Skin epidermis (tissue), 12 donors: ENCODE measurements at regions not wholly inside any gene's neighbourhood (a gene's known extent, or its start where the extent isn't known, plus 50 kb on each side); places are given as distances from the start of the nearest gene placed in this dataset.
"Not testable (repeated sequence)": the region's sequence is repeated elsewhere in the genome, so short reads cannot be mapped to it uniquely, and the experiment has no call there.

Experiments
- H3K27ac ChIP-seq, 21 experiments: fragments of 200-600 bp; sonication (generic) in 11 of 21; one replicate each; pipeline ENCODE4 v1.5.0; 2020; ENCODE audit warnings: mild to moderate bottlenecking in 3 of 21, inconsistent platforms in 2 of 21, moderate library complexity in 2 of 21
- H3K4me3 ChIP-seq, 7 experiments: fragments of 200-600 bp; sonication (generic) in 2 of 7; one replicate each; pipeline ENCODE4 v1.5.0; 2020; ENCODE audit warnings: inconsistent platforms in 2 of 7, mild to moderate bottlenecking in 2 of 7, moderate library complexity in 1 of 7

DNA sequence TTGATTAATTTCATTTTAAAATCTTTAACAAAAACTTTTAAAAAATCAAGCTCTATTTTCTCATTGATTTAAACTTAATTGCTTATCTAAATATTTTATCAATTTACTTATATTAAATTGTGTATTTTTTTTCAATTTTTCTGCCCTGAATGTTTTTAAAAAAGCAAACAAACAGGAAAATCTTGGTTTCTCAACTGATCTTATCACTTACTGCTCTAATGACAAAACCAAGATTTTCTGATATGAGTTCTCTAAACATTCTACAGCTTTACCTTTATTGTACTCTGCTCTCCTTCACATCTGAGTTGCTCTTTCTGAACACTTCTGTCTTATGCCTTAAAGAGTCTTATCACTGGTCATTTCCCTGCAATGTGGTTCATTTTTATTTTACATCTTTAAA lies 587.8 kb upstream of the BCHE start:
- no peak overlapping the region for H3K4me3 ChIP-seq

GRCh38 chr3:166423824-166424513 lies 586.7 kb upstream of the BCHE start:
- H3K4me3 ChIP-seq, H3K27ac ChIP-seq: not testable (repeated sequence)

More for the DNA sequence above, 587.8 kb upstream of the BCHE start:
- H3K27ac ChIP-seq, result no peak overlapping the region

- H3K27ac ChIP-seq, result no peak overlapping the region
These were observed 585.3 kb upstream of the BCHE start for GRCh38 chr3:166422556-166422955.

GRCh38 chr3:166420071-166420470 lies 582.8 kb upstream of the BCHE start:
- Histone ChIP-seq H3K4me3 (no peak overlapping the region), H3K27ac (no peak overlapping the region)

More at GRCh38 chr3:166422556-166422955, 585.3 kb upstream of the BCHE start:
- no peak overlapping the region for H3K4me3 ChIP-seq

DNA sequence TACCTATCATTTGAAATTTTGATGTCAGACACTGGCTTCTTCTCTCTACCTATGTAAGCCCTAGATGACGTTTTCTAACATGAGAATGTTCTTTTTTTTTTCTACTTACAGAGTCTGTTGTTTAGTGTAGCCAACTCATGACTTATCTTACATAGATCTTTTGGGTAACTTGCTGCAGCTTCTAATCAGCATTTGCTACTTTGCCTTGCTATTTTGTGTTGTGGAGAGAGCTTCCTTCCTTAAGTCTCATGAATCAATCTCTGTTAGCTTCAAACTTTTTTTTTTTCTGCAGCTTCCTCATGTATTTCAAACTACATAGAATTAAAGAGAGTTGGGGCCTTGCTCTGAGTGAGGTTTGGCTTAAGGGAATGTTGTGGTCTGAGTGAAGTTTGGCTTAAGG lies 568.7 kb upstream of the BCHE start:
- no peak overlapping the region for H3K27ac ChIP-seq
- no peak overlapping the region for H3K4me3 ChIP-seq

DNA sequence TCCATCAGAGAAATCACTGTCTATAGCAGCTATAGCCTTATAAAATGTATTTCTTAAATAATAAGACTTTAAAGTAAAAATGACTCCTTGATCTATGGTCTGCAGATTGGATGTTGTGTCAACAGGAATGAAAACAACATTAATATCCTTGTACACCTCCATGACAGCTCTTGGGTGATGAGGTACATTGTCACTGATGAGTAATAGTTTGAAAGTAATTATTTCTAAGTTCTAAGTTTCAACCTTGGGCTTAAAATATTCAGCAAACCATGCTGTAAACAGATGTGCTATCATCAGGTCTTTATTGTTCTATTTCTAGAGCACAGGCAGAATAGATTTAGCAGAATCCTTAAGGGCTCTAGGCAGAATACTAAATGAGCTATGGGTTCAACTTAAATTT lies 568.2 kb upstream of the BCHE start:
- H3K4me3 ChIP-seq, result no peak overlapping the region
- no peak overlapping the region for H3K27ac ChIP-seq

- H3K27ac ChIP-seq, result no peak overlapping the region
- no peak overlapping the region for H3K4me3 ChIP-seq
These were observed 553.1 kb upstream of the BCHE start for GRCh38 chr3:166390303-166390702.

DNA sequence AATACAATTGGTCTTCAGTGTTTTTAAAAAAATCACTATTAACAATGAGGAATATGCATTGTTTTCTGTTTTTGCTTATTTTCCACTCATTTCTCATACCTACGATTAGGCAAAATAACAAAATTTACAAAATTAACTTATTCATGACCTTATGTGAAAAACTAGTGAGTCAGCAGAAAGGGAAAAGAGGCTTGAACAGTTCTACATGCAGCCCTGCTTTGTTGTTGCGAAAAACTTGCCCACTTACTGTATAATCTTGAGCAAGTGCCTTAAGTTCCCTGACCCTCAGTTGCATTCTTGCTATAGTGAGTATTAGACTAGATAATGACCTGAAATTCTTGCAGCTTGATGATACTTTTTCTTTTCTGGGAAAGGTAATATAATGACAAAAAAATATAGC lies 551.1 kb upstream of the BCHE start:
- no peak overlapping the region for H3K27ac ChIP-seq
- no peak overlapping the region for H3K4me3 ChIP-seq

DNA sequence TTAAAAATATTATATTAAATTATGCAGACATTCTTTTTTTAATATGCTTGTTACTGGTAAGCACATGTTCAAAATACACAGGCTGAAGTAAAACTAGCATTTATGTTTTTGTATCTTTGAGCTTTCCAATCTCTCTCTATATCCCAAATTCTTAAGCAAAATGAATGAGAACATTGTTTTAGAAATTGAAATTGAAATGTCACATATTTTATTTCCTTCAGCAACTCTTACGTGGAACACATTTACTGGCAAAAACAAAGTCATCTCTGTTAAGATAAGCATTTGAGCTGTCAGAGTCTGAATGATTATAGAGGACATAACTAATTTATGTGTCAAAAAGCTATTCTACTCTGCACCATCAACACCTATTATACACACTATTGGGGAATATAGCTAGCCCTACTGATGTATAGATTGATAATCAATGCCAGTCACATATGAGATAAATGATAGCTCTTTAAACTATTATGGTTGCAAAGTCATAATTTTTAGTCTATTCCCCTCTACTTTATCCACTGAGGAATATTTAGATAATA lies 535.4 kb upstream of the BCHE start:
- no peak overlapping the region for H3K27ac ChIP-seq
- no peak overlapping the region for H3K4me3 ChIP-seq

GRCh38 chr3:166367947-166368533 lies 530.8 kb upstream of the BCHE start:
- H3K4me3 ChIP-seq, result no peak overlapping the region
- H3K27ac ChIP-seq, result no peak overlapping the region

DNA sequence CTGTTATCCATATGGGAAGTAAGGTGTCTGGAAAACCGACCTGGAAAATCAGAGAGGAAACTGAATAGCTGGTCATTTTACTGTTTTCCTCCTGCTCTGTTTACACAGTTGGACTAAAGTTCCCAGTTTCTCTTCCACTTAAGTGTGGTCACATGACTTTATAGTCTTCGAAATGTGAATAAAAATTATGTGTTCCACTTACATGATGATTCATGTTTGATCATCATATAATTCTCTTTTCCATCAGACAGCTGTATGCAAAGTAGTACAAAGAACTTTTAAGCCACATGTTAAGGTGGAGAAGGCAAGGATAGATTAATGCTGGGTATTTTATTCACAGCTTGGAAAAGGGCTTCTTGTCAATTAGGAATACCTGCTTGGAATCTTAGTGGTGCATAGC lies 525.5 kb upstream of the BCHE start:
- no peak overlapping the region for H3K27ac ChIP-seq
- no peak overlapping the region for H3K4me3 ChIP-seq

- H3K4me3 ChIP-seq, result no peak overlapping the region
- no peak overlapping the region for H3K27ac ChIP-seq
These were observed 523.5 kb upstream of the BCHE start for GRCh38 chr3:166360720-166361119.

GRCh38 chr3:166351461-166351860 lies 514.2 kb upstream of the BCHE start:
- no peak overlapping the region for H3K4me3 ChIP-seq

DNA sequence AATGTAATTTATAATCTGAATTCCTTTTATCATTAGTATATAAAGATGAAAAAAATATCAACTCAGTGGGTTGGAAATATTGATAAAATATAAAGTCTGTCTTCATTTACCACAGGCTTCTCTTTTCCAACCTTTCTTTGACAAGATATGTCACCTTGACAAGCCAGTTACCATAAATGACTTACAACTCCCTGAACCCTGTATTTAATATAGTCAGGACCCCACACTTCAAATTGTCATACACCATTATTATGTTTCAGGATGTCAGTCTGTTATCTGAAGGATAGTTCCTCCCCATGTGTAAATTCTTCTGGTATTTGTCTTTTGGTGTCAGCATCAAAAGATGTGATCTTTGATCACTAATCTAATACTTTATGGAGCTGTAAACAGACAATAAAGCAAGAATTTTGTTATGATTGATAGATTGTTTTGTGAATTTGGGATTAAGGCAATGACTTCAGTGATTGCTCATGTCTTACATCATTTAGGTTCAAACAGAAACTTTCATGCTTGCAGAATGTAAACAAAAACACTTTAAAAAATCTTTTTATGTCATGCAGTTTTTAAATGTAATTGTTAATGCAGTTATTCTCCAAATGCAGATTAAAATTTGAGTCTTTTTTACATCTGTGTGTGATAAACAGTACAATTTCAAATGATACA lies 503.5 kb upstream of the BCHE start:
- Histone ChIP-seq H3K27ac (no peak overlapping the region), H3K4me3 (no peak overlapping the region)

More at GRCh38 chr3:166351461-166351860, 514.2 kb upstream of the BCHE start:
- H3K27ac ChIP-seq, result no peak overlapping the region

DNA sequence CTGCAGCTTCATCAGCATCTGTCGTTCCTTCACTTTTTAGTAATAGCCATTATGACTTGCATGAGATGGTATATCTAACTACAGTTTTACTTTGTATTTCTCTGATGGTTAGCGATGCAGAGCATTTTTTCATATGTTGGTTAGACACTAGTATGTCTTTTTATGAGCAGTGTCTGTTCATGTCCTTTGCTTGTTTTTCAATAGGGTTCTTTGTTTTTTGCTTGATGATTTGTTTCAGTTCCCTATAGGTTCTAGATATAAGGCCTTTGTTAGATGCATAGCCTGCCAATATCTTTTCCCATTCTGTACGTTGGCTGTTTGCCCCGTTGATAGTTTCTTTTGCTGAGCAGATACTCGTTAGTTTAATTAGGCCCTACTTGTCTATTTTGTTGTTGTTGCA lies 487.2 kb upstream of the BCHE start:
- Histone ChIP-seq H3K4me3 (no peak overlapping the region), H3K27ac (no peak overlapping the region)

GRCh38 chr3:166322391-166322790 lies 485.2 kb upstream of the BCHE start:
- Histone ChIP-seq H3K27ac (no peak overlapping the region), H3K4me3 (no peak overlapping the region)

GRCh38 chr3:166307756-166308350 lies 470.6 kb upstream of the BCHE start:
- H3K27ac ChIP-seq, result no peak overlapping the region
- H3K4me3 ChIP-seq, result no peak overlapping the region

GRCh38 chr3:166304584-166304983 lies 467.4 kb upstream of the BCHE start:
- H3K4me3 ChIP-seq, result no peak overlapping the region
- no peak overlapping the region for H3K27ac ChIP-seq

- Histone ChIP-seq H3K27ac (no peak overlapping the region), H3K4me3 (no peak overlapping the region)
These were observed 466.5 kb upstream of the BCHE start for GRCh38 chr3:166303681-166304080.

DNA sequence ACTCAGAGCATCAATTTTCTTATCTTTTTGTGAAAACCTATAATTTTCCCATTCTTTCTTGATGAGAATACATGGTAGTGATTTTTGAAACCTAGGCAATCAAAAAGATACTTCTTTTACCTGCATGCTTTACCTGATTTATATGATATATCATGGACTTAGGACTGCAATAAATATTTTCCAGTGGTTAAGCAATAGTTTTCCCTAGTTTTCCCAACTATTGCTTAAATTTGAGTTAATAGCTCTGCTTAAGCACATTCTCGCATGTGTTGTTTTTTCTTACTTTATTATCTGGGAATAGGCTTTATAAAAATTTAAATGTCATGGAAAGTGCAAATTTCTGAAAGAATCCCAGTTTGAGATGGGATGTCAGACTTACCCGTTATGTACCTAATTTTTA lies 465.1 kb upstream of the BCHE start:
- H3K4me3 ChIP-seq, result no peak overlapping the region
- no peak overlapping the region for H3K27ac ChIP-seq
